Neuron (in vitro differentiated cells): ENCODE measurements at regions not wholly inside any gene's neighbourhood (a gene's known extent, or its start where the extent isn't known, plus 50 kb on each side); places are given as distances from the start of the nearest gene placed in this dataset.

ENCODE experiments used
- H2AFZ ChIP-seq: one replicate; pipeline ENCODE4 v1.6.1; 2013; ENCODE audit warnings: low read depth, mild to moderate bottlenecking, inconsistent platforms, low read length, moderate library complexity
- H3K27me3 ChIP-seq: one replicate; pipeline ENCODE4 v1.6.1; 2013; ENCODE audit warnings: low read length; ENCODE audit not compliant: insufficient read depth
- H3K36me3 ChIP-seq: one replicate; pipeline ENCODE4 v1.6.1; 2013; ENCODE audit warnings: low read length; ENCODE audit not compliant: insufficient read depth
- H3K4me1 ChIP-seq: one replicate; pipeline ENCODE4 v1.6.1; 2013; ENCODE audit warnings: low read length; ENCODE audit not compliant: insufficient read depth
- H3K4me3 ChIP-seq: 2 replicates; pipeline ENCODE4 v1.5.1; 2013; ENCODE audit warnings: mild to moderate bottlenecking, low read length, moderate library complexity
- H3K9me3 ChIP-seq: one replicate; pipeline ENCODE4 v1.6.1; 2013; ENCODE audit warnings: low read length

- no peaks in the 10 kb centered on the region for H3K27me3 ChIP-seq
- no peaks in the 10 kb centered on the region for H3K36me3 ChIP-seq
- H2AFZ ChIP-seq, result no peak overlapping the region
- H3K9me3 ChIP-seq, result no peaks in the 10 kb centered on the region
- H3K4me3 ChIP-seq, result no peak overlapping the region
- no peaks in the 10 kb centered on the region for H3K4me1 ChIP-seq
These were observed 197.5 kb downstream of the GPAM start for GRCh38 chr10:111986079-111986478.

- no peaks in the 10 kb centered on the region for H3K36me3 ChIP-seq
- H3K4me3 ChIP-seq, result no peak overlapping the region
- no peaks in the 10 kb centered on the region for H3K27me3 ChIP-seq
- no peak overlapping the region for H2AFZ ChIP-seq
- H3K4me1 ChIP-seq, result no peaks in the 10 kb centered on the region
- H3K9me3 ChIP-seq, result no peaks in the 10 kb centered on the region
These were observed 194.9 kb downstream of the GPAM start for GRCh38 chr10:111988646-111989045.

- H3K4me1 ChIP-seq, result no peaks in the 10 kb centered on the region
- no peaks in the 10 kb centered on the region for H3K9me3 ChIP-seq
- H3K4me3 ChIP-seq, result no peak overlapping the region
- no peaks in the 10 kb centered on the region for H3K36me3 ChIP-seq
- no peaks in the 10 kb centered on the region for H3K27me3 ChIP-seq
- H2AFZ ChIP-seq, result no peak overlapping the region
These were observed 194.2 kb downstream of the GPAM start for GRCh38 chr10:111989136-111989911.

- Histone ChIP-seq H3K9me3 (no peaks in the 10 kb centered on the region), H3K36me3 (no peaks in the 10 kb centered on the region), H3K27me3 (no peaks in the 10 kb centered on the region), H3K4me3 (no peak overlapping the region), H3K4me1 (no peaks in the 10 kb centered on the region), H2AFZ (no peak overlapping the region)
These were observed 192.8 kb downstream of the GPAM start for GRCh38 chr10:111990734-111991133.

GRCh38 chr10:111993321-111993720, 190.2 kb downstream of the GPAM start:
- Histone ChIP-seq H3K9me3 (no peaks in the 10 kb centered on the region), H3K36me3 (no peaks in the 10 kb centered on the region), H3K4me1 (no peaks in the 10 kb centered on the region), H3K4me3 (no peak overlapping the region), H2AFZ (no peak overlapping the region), H3K27me3 (no peaks in the 10 kb centered on the region)

- H3K36me3 ChIP-seq, result no peaks in the 10 kb centered on the region
- H2AFZ ChIP-seq, result no peak overlapping the region
- peaks cover 6% of the 10 kb centered on the region for H3K4me1 ChIP-seq
- H3K27me3 ChIP-seq, result no peaks in the 10 kb centered on the region
- no peaks in the 10 kb centered on the region for H3K9me3 ChIP-seq
- no peak overlapping the region for H3K4me3 ChIP-seq
These were observed 189.6 kb downstream of the GPAM start for GRCh38 chr10:111993872-111994426.

- Histone ChIP-seq H2AFZ (no peak overlapping the region), H3K27me3 (no peaks in the 10 kb centered on the region), H3K9me3 (no peaks in the 10 kb centered on the region), H3K4me3 (no peak overlapping the region), H3K36me3 (no peaks in the 10 kb centered on the region), H3K4me1 (peaks cover 16% of the 10 kb centered on the region)
These were observed 187.5 kb downstream of the GPAM start for GRCh38 chr10:111996103-111996502.

GRCh38 chr10:111998728-111999127, 184.8 kb downstream of the GPAM start:
- peaks cover 16% of the 10 kb centered on the region for H3K4me1 ChIP-seq
- H3K27me3 ChIP-seq, result no peaks in the 10 kb centered on the region
- no peaks in the 10 kb centered on the region for H3K36me3 ChIP-seq
- H3K9me3 ChIP-seq, result no peaks in the 10 kb centered on the region
- H2AFZ ChIP-seq, result no peak overlapping the region
- no peak overlapping the region for H3K4me3 ChIP-seq

GRCh38 chr10:111999205-111999914, 184.2 kb downstream of the GPAM start:
- H2AFZ ChIP-seq, result no peak overlapping the region
- H3K27me3 ChIP-seq, result no peaks in the 10 kb centered on the region
- H3K4me3 ChIP-seq, result no peak overlapping the region
- H3K9me3 ChIP-seq, result no peaks in the 10 kb centered on the region
- H3K36me3 ChIP-seq, result no peaks in the 10 kb centered on the region
- peaks cover 16% of the 10 kb centered on the region for H3K4me1 ChIP-seq

GRCh38 chr10:111999915-112000302, 183.7 kb downstream of the GPAM start:
- Histone ChIP-seq H3K4me3 (no peak overlapping the region), H3K36me3 (no peaks in the 10 kb centered on the region), H3K9me3 (no peaks in the 10 kb centered on the region), H2AFZ (no peak overlapping the region), H3K27me3 (no peaks in the 10 kb centered on the region), H3K4me1 (peaks cover 16% of the 10 kb centered on the region)

- Histone ChIP-seq H3K9me3 (no peaks in the 10 kb centered on the region), H2AFZ (no peak overlapping the region), H3K36me3 (no peaks in the 10 kb centered on the region), H3K4me1 (peaks cover 16% of the 10 kb centered on the region), H3K27me3 (no peaks in the 10 kb centered on the region), H3K4me3 (no peak overlapping the region)
These were observed 183.1 kb downstream of the GPAM start for GRCh38 chr10:112000466-112000865.

- no peaks in the 10 kb centered on the region for H3K36me3 ChIP-seq
- no peaks in the 10 kb centered on the region for H3K27me3 ChIP-seq
- no peak overlapping the region for H3K4me3 ChIP-seq
- H2AFZ ChIP-seq, result no peak overlapping the region
- H3K9me3 ChIP-seq, result no peaks in the 10 kb centered on the region
- peaks cover 16% of the 10 kb centered on the region for H3K4me1 ChIP-seq
These were observed 181.4 kb downstream of the GPAM start for GRCh38 chr10:112002206-112002605.

GRCh38 chr10:112004075-112004474, 179.5 kb downstream of the GPAM start:
- no peaks in the 10 kb centered on the region for H3K36me3 ChIP-seq
- no peaks in the 10 kb centered on the region for H3K27me3 ChIP-seq
- peaks cover 9% of the 10 kb centered on the region for H3K4me1 ChIP-seq
- no peak overlapping the region for H2AFZ ChIP-seq
- H3K9me3 ChIP-seq, result no peaks in the 10 kb centered on the region
- no peak overlapping the region for H3K4me3 ChIP-seq
